Activated CD4-positive, CD25-positive, alpha-beta regulatory T cell (primary cell): ENCODE measurements at regions not wholly inside any gene's neighbourhood (a gene's known extent, or its start where the extent isn't known, plus 50 kb on each side); places are given as distances from the start of the nearest gene placed in this dataset.
"Not testable (repeated sequence)": the region's sequence is repeated elsewhere in the genome, so short reads cannot be mapped to it uniquely, and the experiment has no call there.

ENCODE experiments used
- DNase-seq, 4 experiments: peaks; one replicate each; lab custom pipeline; 2025; lab: John Stamatoyannopoulos, UW

DNA sequence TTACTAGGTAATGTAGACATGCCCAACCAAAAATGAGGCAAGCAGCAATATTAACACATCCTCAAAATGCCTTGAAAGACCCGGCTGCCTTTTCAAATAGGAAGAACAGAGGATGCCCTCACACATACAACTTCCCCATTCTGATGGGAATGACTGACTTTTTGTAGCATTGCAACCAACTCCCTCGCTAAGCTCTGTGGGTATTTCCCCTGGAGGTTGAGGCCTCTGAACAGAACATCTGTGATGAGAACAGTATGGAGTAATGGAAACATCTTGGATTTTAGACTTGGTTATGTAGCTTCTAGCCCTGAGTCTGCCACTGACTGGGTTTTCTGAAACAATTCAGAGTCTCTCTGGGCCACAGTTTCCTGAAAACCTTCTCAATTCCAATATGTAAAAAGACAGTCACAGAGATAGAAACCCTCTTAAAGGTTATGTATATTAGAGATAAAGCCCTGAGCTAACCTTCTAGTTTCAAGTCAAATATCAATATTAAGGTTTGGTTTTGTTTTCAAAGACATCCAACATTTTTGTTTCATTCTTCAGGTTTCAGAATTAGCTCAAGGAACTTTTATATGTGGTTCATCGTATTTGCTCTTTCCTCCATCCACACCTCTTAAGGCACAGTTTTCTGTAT, 311.5 kb downstream of the SETD4 start:
- DNase-seq, result no peak

DNA sequence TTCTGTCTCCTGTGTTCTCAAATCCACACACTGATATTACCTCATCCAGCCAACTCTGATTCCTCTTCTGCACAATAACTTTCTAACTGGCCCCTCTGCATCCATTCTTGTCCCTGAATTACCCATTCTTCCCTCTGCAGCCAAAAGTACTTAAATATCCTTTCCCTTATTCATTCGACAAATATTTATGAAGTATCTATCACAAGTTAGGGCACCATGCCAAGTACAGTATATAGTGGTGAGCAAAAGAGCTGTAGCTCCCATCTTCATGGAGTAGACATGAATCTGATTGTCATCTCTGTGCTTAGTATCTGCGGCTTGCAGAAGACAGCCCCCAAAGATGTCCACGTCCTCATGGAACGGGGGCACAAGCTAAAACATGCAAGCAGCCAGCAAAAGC, 316.8 kb downstream of the SETD4 start:
- no peak for DNase-seq

- DNase-seq, result no peak
These were observed 321.9 kb downstream of the SETD4 start for GRCh38 chr21:35738347-35738961.

- DNase-seq, result no peak
These were observed 322.4 kb downstream of the SETD4 start for GRCh38 chr21:35737899-35738346.

DNA sequence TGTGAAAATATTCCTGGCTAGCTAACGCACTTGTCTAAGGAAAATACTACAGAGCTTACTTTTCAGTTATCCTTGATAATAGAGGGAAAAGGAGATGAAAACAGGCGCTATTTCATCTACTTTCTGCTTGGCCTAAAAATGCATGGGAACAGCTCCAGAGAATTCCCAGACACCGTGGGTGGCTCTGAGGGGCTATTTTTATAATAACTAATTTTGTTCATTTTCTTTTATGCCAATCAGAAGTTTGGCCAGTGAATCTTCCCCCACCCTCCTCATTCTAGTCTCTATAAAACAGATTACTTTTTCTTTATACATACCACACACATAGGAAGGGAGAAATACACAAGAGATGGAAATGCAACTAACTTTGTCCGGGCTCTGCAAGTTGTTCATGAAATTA, 322.9 kb downstream of the SETD4 start:
- DNase-seq, result no peak

GRCh38 chr21:35732788-35733187, 327.5 kb downstream of the SETD4 start:
- no peak for DNase-seq

DNA sequence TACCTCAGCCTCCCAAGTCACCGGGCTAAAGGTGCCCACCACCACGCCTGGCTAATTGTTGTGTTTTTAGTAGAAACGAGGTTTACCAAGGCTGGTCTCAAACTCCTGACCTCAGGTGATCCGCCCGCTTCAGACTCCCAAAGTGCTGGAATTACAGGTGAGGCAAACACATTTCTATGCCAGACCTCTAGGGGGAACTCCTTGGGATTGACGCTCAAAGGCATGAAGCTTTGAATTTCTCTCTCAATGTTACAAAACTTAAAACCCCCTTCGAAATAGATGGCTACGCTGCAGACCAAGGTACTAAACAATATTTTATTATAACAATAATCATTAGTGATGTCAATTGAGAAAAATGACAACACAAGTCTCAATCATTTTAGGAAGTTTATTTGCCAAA, 330.0 kb downstream of the SETD4 start:
- DNase-seq, result no peak

DNA sequence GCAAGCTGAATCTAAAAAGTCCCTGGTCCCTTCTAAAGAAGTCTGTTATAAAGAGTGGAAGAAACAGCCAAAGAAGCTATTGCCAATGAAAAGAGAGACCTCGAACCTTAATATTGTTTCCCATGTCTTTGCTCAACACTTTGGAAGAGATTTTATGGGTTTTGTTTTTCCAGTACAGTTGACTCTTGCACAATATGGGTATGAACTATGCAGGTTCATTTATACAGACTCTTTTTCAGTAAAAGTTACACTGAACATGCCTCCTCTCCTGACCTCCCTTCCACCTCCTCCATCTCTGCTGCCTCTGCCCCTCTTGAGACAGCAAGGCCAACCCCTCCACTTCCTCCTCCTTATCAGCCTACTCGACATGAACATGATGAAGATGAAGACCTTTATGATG, 332.5 kb downstream of the SETD4 start:
- no peak for DNase-seq

DNA sequence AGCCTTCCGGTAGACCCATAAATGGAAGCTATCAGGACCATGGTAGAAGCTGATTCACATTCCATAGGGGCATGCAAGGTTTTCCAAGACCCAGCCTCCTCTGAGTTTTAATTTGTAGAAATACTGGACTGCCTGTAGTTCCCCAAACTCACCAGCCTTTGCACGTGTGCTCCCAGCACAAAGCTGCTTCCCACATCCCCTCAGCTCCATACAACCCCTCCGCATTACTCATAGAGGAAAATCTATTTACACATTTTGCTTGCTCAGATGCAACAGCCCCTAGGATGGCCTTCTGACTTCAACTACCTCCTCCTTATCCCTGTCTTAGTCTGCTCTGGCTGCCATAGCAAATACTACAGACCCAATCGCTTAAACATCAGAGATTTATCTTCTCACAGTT, 336.2 kb downstream of the SETD4 start:
- DNase-seq, result no peak

DNA sequence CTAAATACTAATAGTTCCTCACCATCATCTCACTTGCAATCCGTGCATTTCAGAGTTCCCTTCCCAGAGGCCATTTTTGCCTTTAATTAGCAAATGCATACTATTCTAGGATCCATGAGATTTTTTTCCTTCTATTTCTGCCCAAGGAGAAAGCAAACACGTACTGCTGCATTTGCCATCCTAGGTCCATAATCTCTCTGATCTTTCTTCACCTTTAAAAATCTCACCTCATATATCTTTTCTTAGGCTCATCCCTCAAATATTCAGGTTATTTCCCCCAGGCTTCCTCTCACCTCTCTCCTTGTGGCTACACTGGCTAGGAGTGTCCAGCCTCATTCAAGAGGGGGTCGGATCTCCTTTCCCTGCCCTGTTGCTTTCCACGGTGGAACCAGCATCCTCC, 338.6 kb downstream of the SETD4 start:
- DNase-seq, result no peak

DNA sequence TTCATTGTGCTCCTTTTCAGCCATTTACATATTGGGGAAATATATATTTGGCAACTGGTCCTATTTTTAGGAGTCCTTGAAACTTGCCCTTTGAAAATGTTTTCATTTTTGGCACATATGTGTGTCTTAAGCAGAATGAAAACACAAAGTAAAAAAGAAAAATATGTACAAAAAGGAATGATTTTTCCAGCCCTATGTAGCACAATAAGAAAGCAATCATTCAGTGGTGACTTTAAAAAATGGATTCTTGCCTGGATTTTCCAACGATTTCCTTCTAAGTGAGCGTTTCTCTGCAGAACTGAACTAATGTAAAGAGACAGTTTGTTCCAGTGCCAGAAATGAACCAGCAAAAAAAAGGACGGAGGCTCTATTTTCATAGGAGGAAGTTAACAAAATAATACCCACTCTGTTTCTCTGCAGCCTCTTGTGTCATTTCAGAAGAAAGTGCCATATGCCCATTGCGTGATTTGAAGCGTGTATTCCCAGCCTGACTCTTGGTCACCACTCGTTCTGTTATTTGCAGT, 340.1 kb downstream of the SETD4 start:
- DNase-seq, result no peak

DNA sequence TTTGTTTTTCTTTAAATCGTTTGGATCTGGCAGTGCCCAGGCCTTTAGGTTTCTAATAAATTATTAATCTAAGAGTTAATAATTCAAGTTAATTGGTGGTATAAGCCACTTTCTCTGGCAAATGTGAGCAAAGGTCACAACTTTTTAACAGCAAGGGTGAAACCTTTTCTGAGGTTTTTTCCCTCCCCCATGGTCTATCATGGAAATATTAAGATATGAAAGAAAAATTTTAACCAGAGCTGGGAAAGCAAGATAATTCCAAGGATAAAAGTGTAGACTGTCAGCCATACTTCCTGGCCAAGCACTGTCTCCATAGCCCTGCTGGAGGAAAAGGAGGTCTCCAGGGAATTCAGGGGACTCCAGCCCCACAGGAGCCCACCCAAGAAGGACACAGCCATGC, 341.2 kb downstream of the SETD4 start:
- DNase-seq, result no peak

DNA sequence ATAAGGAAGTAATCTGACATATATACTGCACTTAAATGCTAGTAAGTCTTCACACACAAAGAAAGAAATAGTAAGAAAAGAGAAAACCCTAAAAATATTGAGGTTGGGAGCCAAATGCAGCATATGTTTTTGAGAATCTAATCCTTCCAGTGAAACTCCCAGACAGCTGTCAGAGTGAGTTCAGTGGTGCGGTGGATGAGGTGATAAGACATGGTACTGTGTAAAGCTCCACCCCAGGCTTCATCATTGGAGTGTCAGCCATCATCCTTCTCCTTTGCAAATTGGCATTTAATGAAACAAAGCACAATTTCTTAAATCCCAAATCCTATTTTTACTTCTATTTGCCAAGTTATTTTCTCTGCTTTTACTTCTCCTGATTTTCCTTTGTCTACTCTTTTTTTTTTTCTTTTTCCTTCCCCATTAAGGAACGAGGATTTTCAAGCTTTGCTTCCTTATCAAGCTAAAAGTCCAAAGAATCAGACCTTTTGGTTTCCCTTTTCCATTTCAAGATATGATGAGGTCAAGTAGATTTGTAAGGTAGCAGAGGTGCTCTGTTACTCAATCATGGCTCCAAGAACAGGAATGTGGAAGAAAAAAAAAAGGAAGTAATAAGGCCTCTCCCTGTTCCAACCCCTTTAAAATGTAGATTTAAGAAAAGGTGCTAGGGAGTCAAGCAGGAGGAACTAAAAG, 343.3 kb downstream of the SETD4 start:
- DNase-seq, result no peak

- no peak for DNase-seq
These were observed 346.4 kb downstream of the SETD4 start for GRCh38 chr21:35713914-35714313.

GRCh38 chr21:35711661-35712060, 348.7 kb downstream of the SETD4 start:
- no peak for DNase-seq

DNA sequence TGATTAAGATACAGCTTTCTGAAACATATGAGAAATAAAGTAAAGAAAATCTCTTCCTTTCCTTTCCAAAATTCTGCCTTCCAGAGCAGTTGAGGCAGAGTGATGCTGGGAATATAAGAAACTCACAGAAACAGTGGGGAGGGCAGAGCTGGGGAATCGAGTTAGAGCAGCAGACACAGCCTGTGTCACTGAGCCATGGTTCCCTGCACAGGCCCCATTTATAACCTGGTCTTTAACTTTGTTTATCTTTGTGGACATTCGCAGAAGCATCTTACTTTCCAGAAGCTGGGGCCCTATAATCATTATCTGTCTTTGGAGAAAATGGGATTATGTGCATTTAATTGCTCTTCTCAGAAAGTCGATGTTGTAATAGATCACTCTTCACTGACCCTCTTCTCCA, 349.1 kb downstream of the SETD4 start:
- no peak for DNase-seq

GRCh38 chr21:35709990-35710389, 350.3 kb downstream of the SETD4 start:
- DNase-seq, result not testable (repeated sequence)

DNA sequence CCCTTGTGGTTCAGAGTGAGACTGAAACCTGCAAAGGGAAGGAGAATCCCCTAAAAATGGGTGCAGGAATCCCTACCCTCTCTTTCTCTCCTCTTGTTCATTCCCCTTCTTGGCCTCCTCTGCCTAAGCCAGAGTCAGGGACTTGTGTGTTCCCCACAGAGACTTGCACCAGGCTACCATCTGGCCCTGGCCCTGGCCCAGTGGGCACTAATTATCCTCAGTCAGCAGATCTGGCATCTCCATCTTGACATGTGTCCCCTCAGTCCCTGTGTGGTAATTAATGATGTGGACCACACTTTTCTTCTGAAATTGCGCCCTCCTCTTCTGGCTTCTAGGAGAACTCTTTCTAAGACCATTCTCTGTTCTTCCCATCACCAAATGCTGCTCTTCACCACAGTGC, 354.4 kb downstream of the SETD4 start:
- DNase-seq, result no peak

DNA sequence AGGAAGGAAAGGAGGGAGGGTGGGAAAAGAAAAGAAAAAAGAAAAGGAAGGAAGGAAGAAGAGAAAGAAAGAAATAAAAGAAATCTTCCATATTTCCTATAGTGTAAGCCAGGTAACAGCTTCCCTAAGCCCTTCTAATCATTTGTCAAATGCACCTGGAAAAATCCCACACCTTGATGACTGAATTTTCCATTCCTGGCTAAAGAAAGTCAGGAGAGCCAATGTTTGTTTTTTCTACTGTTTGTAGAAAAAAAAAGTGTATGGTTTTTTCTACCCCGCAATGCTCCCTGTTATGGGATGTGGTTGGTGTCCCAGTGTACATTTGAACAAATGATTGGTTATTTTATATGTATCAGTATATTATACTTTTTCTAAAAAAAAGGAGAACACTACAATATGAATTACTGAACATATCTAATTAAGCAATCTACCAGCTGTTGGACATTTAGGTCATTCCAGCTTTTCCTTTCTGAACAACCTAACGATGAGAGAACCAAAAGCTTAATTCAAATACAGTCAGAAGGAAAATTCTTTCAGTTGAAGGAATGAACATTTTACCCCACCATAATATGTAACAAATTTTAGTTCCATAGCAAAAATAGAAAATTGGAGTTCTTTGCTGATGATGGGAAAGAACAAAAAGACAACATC, 355.0 kb downstream of the SETD4 start:
- DNase-seq, result no peak

DNA sequence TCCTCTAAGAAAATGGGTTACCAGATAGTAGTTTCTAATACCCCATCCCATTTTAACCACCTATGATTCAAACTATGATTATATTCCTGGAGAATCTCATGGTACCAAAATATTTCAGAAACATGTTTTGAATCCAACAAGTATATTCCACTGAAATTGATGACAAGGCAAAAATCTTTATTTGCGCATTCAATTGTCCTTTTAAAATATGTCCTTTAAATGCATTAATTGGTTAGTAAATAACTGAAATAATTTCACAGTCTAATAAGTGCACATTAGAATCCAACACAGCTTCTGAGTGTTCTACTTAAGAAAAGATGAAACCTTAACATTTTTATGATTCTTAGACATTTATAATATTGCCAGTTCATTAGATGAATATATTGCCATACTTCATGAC, 356.6 kb downstream of the SETD4 start:
- no peak for DNase-seq

GRCh38 chr21:35699361-35699760, 361.0 kb downstream of the SETD4 start:
- DNase-seq, result no peak

- DNase-seq, result no peak
These were observed 363.0 kb downstream of the SETD4 start for GRCh38 chr21:35697321-35697808.

- no peak for DNase-seq
These were observed 363.7 kb downstream of the SETD4 start for GRCh38 chr21:35696644-35697043.
